A549 (cell line): ENCODE measurements at regions not wholly inside any gene's neighbourhood (a gene's known extent, or its start where the extent isn't known, plus 50 kb on each side); places are given as distances from the start of the nearest gene placed in this dataset.
A peak's percentile ranks its signal among the peaks of the same experiment; 100 is the strongest.

ENCODE experiments used
- ATAC-seq, 2 experiments: fragments of 200-7000 bp in 1 of 2; fragments of >200 bp in 1 of 2; cut with Nextera tagmentation in 1 of 2; cut with Tn5 transposase in 1 of 2; 3 replicates each; pipeline versions ENCODE4 v1.8.0 to v1.9.1; 2018 to 2020; ENCODE audit warnings: mild to moderate bottlenecking in 1 of 2, moderate library complexity in 1 of 2
- CTCF ChIA-PET: fragments of 300-600 bp; sonication (Branson Sonifier 250); formaldehyde crosslinking; extraction: SDS; loops from one replicate; lab custom pipeline; 2021; ENCODE audit warnings: antibody characterized with exemption, inconsistent platforms; lab: Yijun Ruan, JAX
- POLR2A ChIA-PET: fragments of 350-600 bp; formaldehyde crosslinking; extraction: SDS; loops from one replicate; lab custom pipeline; 2021; ENCODE audit warnings: antibody characterized with exemption, inconsistent platforms; lab: Yijun Ruan, JAX
- DNase-seq, 2 experiments: peaks; one replicate each; pipeline versions ENCODE4 v3.0.0 to v3.0.0-alpha.2; 2011 to 2016; ENCODE audit warnings: low read depth in 1 of 2, low spot score in 1 of 2
- FAIRE-seq: peaks from 2 replicates; lab custom pipeline; 2011; peaks lifted over from hg19 to GRCh38; lab: Jason Lieb, UNC
- H3K27ac ChIP-seq, 2 experiments: fragments of >200 bp; sonication (Bioruptor Twin); formaldehyde crosslinking; 3 replicates each; pipeline ENCODE4 v1.5.1; 2016 to 2017
- H3K4me1 ChIP-seq: fragments of >200 bp; sonication (Bioruptor Twin); formaldehyde crosslinking; 3 replicates; pipeline ENCODE4 v1.6.1; 2016
- H3K4me2 ChIP-seq: fragments of >200 bp; sonication (Bioruptor Twin); formaldehyde crosslinking; 3 replicates; pipeline ENCODE4 v1.6.1; 2016
- H3K4me3 ChIP-seq: fragments of >200 bp; sonication (Bioruptor Twin); formaldehyde crosslinking; 3 replicates; pipeline ENCODE4 v1.5.1; 2016
- H3K9me3 ChIP-seq: fragments of >200 bp; sonication (Bioruptor Twin); formaldehyde crosslinking; 3 replicates; pipeline ENCODE4 v1.6.1; 2016
- BHLHE40 ChIP-seq: IDR thresholded peaks from 2 replicates; pipeline ENCODE4 v1.6.1; 2012; ENCODE audit warnings: low read depth, low read length, inconsistent platforms
- CHD4 ChIP-seq: fragments of 200-600 bp; sonication (generic); IDR thresholded peaks from 2 replicates; pipeline ENCODE4 v1.6.1; 2016; ENCODE audit warnings: antibody characterized with exemption, mild to moderate bottlenecking, borderline replicate concordance
- EHF ChIP-seq: fragments of 250-450 bp; sonication (Bioruptor Pico); IDR thresholded peaks from 2 replicates; pipeline ENCODE4 v1.5.0; 2020; ENCODE audit warnings: mild to moderate bottlenecking
- EHMT2 ChIP-seq: fragments of 200-600 bp; sonication (generic); IDR thresholded peaks from 2 replicates; pipeline ENCODE4 v1.6.1; 2016; ENCODE audit warnings: antibody characterized with exemption, low read depth, mild to moderate bottlenecking, moderate library complexity
- EP300 ChIP-seq, 2 experiments: fragments of >200 bp; sonication (Bioruptor Twin); formaldehyde crosslinking; IDR thresholded peaks; 2 replicates in 1 of 2; 3 replicates in 1 of 2; pipeline ENCODE4 v1.6.1; 2016 to 2017
- ESRRA ChIP-seq: fragments of 150-350 bp; IDR thresholded peaks from 2 replicates; pipeline ENCODE4 v1.6.1; 2014; ENCODE audit warnings: mild to moderate bottlenecking, low read length, borderline replicate concordance
- FOSB ChIP-seq: fragments of 250-450 bp; sonication (Bioruptor Pico); IDR thresholded peaks from 2 replicates; pipeline ENCODE4 v1.5.0; 2020; ENCODE audit warnings: mild to moderate bottlenecking, moderate library complexity
- HDAC2 ChIP-seq: fragments of 200-600 bp; sonication (generic); IDR thresholded peaks from 2 replicates; pipeline ENCODE4 v1.6.1; 2016
- HOXB5 ChIP-seq: fragments of 250-450 bp; sonication (Bioruptor Pico); IDR thresholded peaks from 2 replicates; pipeline ENCODE4 v1.5.0; 2020; ENCODE audit warnings: mild to moderate bottlenecking, moderate library complexity
- JUN ChIP-seq, 2 experiments: fragments of >200 bp; sonication (Bioruptor Twin); formaldehyde crosslinking; IDR thresholded peaks; 2 replicates in 1 of 2; 3 replicates in 1 of 2; pipeline ENCODE4 v1.6.1; 2016 to 2017
- POLR2AphosphoS2 ChIP-seq: conservative IDR thresholded peaks from 2 replicates; pipeline ENCODE4 v1.6.1; 2012; ENCODE audit warnings: low read length, improper control_type of control experiment, inconsistent platforms
- RNF2 ChIP-seq: fragments of 200-600 bp; sonication (generic); IDR thresholded peaks from 2 replicates; pipeline ENCODE4 v1.6.1; 2016; ENCODE audit warnings: low read depth, mild to moderate bottlenecking, antibody characterized with exemption, moderate library complexity, borderline replicate concordance
- SREBF2 ChIP-seq: fragments of 450-650 bp; IDR thresholded peaks from 2 replicates; pipeline ENCODE4 v1.6.1; 2014; ENCODE audit warnings: mild to moderate bottlenecking, moderate library complexity
- ZC3H11A ChIP-seq: fragments of 450-650 bp; IDR thresholded peaks from 2 replicates; pipeline ENCODE4 v1.6.1; 2014; ENCODE audit warnings: antibody characterized with exemption, mild to moderate bottlenecking
- ZFP36 ChIP-seq: fragments of 450-650 bp; IDR thresholded peaks from 2 replicates; pipeline ENCODE4 v1.6.1; 2014; ENCODE audit warnings: borderline replicate concordance; ENCODE audit not compliant: partially characterized antibody
- ZSCAN20 ChIP-seq: fragments of 250-450 bp; sonication (Bioruptor Pico); IDR thresholded peaks from 2 replicates; pipeline ENCODE4 v1.8.0; 2022; ENCODE audit warnings: mild to moderate bottlenecking, moderate library complexity
- WGBS: methylation state at CpG from one replicate; pipeline ENCODE4 v1.1.6; 2017; ENCODE audit errors: missing lambda C conversion rate; 5-methylcytosine and 5-hydroxymethylcytosine counted together
- TF ChIP-seq, protein P1 (sequence below): fragments of 250-450 bp; sonication (Bioruptor Pico); IDR thresholded peaks from 2 replicates; pipeline ENCODE4 v1.5.0; 2020; ENCODE audit warnings: low read depth, mild to moderate bottlenecking, moderate library complexity
- TF ChIP-seq, protein P2 (sequence below): IDR thresholded peaks from 2 replicates; pipeline ENCODE4 v1.6.1; 2012; ENCODE audit warnings: low read depth, borderline replicate concordance
- TF ChIP-seq, protein P3 (sequence below): IDR thresholded peaks from 2 replicates; pipeline ENCODE4 v1.6.1; 2012

DNA sequence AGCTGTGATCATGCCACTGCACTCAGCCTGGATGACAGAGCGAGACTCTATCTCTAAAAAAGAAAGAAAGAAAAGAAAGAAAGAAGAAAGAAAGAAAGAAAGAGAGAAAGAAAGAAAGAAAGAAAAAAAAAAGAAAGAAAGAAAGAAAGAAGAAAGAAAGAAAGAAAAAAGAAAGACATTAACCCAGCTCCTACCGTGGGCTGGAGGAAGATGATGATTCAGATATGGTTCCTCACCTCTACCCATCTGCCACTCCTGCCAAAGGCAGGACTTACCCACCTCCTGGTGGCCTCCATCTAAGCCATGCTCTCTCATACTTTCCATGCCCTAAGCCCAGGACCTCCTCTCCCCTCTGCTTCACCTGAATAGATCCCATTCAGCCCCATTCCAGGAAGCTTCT lies 93.3 kb upstream of the LHX1 start:
- ATAC-seq = no peak
- no peak for FAIRE-seq
- DNase-seq = no peak
- WGBS = 69% methylated on average over 2 of the region's 2 CpGs
- no peak overlapping the region for H3K4me2 ChIP-seq
- H3K9me3 ChIP-seq = no peaks in the 10 kb centered on the region
- POLR2A ChIA-PET = no interaction called here
- peaks cover 8% of the 10 kb centered on the region; the same call in 2 of the 3 replicates for H3K4me1 ChIP-seq
- H3K4me3 ChIP-seq = no peak overlapping the region
- no peak for TF ChIP-seq ZFP36
- no peak for TF ChIP-seq POLR2AphosphoS2
- no peak for TF ChIP-seq ZC3H11A
- TF ChIP-seq EP300 (IDR thresholded peaks at IDR 0.05) = no peak
- TF ChIP-seq, protein P1, sequence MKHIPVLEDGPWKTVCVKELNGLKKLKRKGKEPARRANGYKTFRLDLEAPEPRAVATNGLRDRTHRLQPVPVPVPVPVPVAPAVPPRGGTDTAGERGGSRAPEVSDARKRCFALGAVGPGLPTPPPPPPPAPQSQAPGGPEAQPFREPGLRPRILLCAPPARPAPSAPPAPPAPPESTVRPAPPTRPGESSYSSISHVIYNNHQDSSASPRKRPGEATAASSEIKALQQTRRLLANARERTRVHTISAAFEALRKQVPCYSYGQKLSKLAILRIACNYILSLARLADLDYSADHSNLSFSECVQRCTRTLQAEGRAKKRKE = no peak
- TF ChIP-seq ESRRA = no peak
- no peak overlapping the region for H3K27ac ChIP-seq
- CTCF ChIA-PET = interaction anchor here (0.6 to 1.0 kb wide), 2 partner anchors 10 to 393 kb away, joined by 3 read pairs; no protein-coding TSS in a partner anchor

DNA sequence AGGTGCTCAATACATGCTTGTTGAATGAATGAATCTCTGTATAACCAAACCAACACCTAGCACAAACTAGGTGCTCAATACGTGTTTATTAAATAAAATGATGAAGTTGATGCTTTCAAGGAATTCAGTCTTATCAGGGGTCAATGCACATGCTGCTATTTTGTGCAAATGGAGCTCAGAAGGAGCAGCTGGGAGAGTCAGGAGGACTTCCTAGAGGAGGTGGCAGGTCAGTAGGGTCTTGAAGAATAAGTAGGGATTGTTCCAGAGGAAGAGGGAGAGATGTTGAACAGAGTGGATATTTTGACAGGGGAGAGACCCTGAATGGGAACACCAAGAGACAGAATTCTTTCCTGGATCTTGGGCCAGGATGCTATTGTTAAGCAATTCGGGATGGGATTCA lies 92.7 kb upstream of the LHX1 start:
- Histone ChIP-seq H3K4me3 (no peak overlapping the region), H3K4me2 (no peak overlapping the region), H3K4me1 (peaks cover 12% of the 10 kb centered on the region), H3K9me3 (no peaks in the 10 kb centered on the region), H3K27ac (no peak overlapping the region)
- POLR2A ChIA-PET = interaction anchor here (0.7 kb wide), 1 partner anchor 19 kb away, joined by 3 read pairs; no protein-coding TSS in a partner anchor
- DNase-seq (no peak), ATAC-seq (no peak), FAIRE-seq (no peak)
- no peak for TF ChIP-seq RNF2
- TF ChIP-seq ZFP36 = peak; percentile 62
- CTCF ChIA-PET = interaction anchor here (0.6 to 1.2 kb wide), 2 partner anchors 204 to 393 kb away, joined by 3 to 4 read pairs; no protein-coding TSS in a partner anchor
- WGBS = 44% methylated on average over 2 of the region's 2 CpGs

DNA sequence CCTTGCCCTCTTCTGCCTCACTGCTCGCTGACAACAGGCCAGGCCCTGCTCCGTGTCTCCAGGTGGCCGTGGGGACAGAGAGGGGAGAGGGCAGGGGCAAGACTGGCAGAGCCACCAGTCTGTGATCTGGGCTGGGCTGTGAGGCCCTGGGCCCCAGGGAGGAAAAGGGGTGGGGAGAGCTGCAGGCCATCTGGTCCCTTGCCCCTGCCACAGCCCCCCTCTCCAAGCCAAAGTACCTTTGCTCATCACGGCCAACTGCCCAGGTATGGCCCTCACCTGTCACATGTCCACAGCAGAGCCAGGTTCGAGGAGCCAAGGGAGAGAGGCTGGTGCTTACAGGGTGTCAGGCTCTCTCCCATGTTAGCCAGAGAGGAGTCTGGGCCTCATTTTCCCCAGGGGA lies 91.4 kb upstream of the LHX1 start:
- no peak for FAIRE-seq
- 80% methylated on average over 5 of the region's 5 CpGs for WGBS
- H3K4me1 ChIP-seq = peaks cover 26% of the 10 kb centered on the region
- TF ChIP-seq SREBF2 = no peak
- TF ChIP-seq HDAC2 = no peak
- no peak for TF ChIP-seq EHMT2
- TF ChIP-seq, protein P2, sequence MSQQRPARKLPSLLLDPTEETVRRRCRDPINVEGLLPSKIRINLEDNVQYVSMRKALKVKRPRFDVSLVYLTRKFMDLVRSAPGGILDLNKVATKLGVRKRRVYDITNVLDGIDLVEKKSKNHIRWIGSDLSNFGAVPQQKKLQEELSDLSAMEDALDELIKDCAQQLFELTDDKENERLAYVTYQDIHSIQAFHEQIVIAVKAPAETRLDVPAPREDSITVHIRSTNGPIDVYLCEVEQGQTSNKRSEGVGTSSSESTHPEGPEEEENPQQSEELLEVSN = no peak
- TF ChIP-seq ZC3H11A = no peak
- no peak for TF ChIP-seq FOSB
- TF ChIP-seq ZSCAN20 (CRISPR knock-in tag) = no peak
- TF ChIP-seq BHLHE40 = no peak
- TF ChIP-seq, protein P3, sequence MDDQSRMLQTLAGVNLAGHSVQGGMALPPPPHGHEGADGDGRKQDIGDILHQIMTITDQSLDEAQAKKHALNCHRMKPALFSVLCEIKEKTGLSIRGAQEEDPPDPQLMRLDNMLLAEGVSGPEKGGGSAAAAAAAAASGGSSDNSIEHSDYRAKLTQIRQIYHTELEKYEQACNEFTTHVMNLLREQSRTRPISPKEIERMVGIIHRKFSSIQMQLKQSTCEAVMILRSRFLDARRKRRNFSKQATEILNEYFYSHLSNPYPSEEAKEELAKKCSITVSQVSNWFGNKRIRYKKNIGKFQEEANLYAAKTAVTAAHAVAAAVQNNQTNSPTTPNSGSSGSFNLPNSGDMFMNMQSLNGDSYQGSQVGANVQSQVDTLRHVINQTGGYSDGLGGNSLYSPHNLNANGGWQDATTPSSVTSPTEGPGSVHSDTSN = no peak
- TF ChIP-seq, protein P1 = no peak
- no peak for TF ChIP-seq EHF (CRISPR knock-in tag)
- TF ChIP-seq JUN (IDR thresholded peaks at IDR 0.05) = no peak
- no peak for TF ChIP-seq HOXB5 (CRISPR knock-in tag)
- no peak for TF ChIP-seq CHD4
- TF ChIP-seq, all 56 proteins: peak for 0
- POLR2A ChIA-PET = no interaction called here
- Histone ChIP-seq H3K27ac (no peak overlapping the region), H3K4me2 (no peak overlapping the region), H3K4me3 (no peak overlapping the region), H3K9me3 (no peaks in the 10 kb centered on the region)
- DNase-seq (no peak), ATAC-seq (no peak)
- CTCF ChIA-PET = interaction anchor here (1.2 to 1.6 kb wide), 2 partner anchors 14 to 202 kb away, joined by 4 to 5 read pairs; no protein-coding TSS in a partner anchor
